ENCODE measurements at regions not wholly inside any gene's neighbourhood (a gene's known extent, or its start where the extent isn't known, plus 50 kb on each side); places are given as distances from the start of the nearest gene placed in this dataset.

DNA sequence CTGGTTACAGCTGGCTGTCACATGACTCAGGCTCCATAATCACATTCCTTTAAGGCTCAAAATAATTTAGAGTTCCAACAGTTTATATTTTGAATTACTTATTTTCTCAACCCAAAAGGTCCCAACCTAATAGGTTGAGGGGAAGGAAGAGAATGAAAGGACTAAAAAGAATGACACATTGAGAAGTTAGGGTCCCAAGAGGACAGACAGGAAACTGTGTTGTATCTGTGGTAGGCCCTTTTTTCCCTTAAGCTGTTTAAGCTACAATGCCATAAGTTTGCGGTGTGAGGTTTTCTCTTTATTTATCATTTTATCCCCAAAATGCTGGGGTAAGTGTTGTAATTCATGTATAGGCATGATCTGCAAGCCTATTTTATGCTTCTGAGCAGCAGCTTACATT is 290.2 kb downstream of the ZNF674 start:
- Histone ChIP-seq H4K20me1 (ENCODE audit: control insufficient read depth, insufficient read depth, insufficient read length) (no peaks in the 10 kb centered on the region), H4K8ac (replicated peaks; ENCODE audit: insufficient read length, low read depth, low read length) (no peak overlapping the region), H2AK5ac (ENCODE audit: insufficient read length, low read length) (no peak overlapping the region), H3K4me2 (ENCODE audit: insufficient read depth, insufficient read length, low read length) (no peak overlapping the region), H2BK20ac (ENCODE audit: low read depth, low read length, poor library complexity, severe bottlenecking) (no peak overlapping the region), H3K56ac (ENCODE audit: insufficient read length, low read depth, low read length) (no peak overlapping the region), H2BK5ac (ENCODE audit: insufficient read length, low read length) (no peak overlapping the region), H3K23me2 (ENCODE audit: insufficient read length, low read depth, low read length, poor library complexity, severe bottlenecking) (no peaks in the 10 kb centered on the region), H3K18ac (ENCODE audit: insufficient read length, low read depth, low read length) (no peak overlapping the region), H2AFZ (ENCODE audit: low read length) (no peak overlapping the region), H3K79me1 (ENCODE audit: insufficient read depth, low read depth, low read length, poor library complexity, severe bottlenecking) (no peaks in the 10 kb centered on the region), H3K9ac (ENCODE audit: extremely low read depth, insufficient read length, low read length) (no peak overlapping the region), H4K91ac (ENCODE audit: insufficient read length, low read depth, low read length) (no peak overlapping the region), H2BK120ac (ENCODE audit: low read depth, low read length, poor library complexity, severe bottlenecking) (no peak overlapping the region), H3T11ph (ENCODE audit: low read length) (no peak overlapping the region), H3K79me2 (ENCODE audit: insufficient read depth, low read length) (no peaks in the 10 kb centered on the region), H2BK12ac (ENCODE audit: insufficient read length, low read depth, low read length) (no peak overlapping the region), H3K23ac (ENCODE audit: insufficient read length, low read depth, low read length) (no peak overlapping the region), H4K5ac (ENCODE audit: insufficient read length, low read depth, low read length) (no peak overlapping the region), H3K27ac (ENCODE audit: insufficient read length, low read depth, low read length) (no peak overlapping the region), H3K9me3 (ENCODE audit: control insufficient read depth, low read depth, low read length) (no peaks in the 10 kb centered on the region), H3K4ac (ENCODE audit: low read depth, low read length) (no peak overlapping the region), H3K14ac (ENCODE audit: insufficient read depth, low read length) (no peak overlapping the region), H3K27me3 (ENCODE audit: insufficient read depth, low read length) (peaks cover 2% of the 10 kb centered on the region; the same call in 1 of the 2 replicates), H3K4me1 (ENCODE audit: insufficient read depth, low read length) (no peaks in the 10 kb centered on the region), H2BK15ac (ENCODE audit: low read depth, low read length) (no peak overlapping the region)
- no peak for DNase-seq
- TF ChIP-seq, protein P1, sequence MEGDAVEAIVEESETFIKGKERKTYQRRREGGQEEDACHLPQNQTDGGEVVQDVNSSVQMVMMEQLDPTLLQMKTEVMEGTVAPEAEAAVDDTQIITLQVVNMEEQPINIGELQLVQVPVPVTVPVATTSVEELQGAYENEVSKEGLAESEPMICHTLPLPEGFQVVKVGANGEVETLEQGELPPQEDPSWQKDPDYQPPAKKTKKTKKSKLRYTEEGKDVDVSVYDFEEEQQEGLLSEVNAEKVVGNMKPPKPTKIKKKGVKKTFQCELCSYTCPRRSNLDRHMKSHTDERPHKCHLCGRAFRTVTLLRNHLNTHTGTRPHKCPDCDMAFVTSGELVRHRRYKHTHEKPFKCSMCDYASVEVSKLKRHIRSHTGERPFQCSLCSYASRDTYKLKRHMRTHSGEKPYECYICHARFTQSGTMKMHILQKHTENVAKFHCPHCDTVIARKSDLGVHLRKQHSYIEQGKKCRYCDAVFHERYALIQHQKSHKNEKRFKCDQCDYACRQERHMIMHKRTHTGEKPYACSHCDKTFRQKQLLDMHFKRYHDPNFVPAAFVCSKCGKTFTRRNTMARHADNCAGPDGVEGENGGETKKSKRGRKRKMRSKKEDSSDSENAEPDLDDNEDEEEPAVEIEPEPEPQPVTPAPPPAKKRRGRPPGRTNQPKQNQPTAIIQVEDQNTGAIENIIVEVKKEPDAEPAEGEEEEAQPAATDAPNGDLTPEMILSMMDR (conservative IDR thresholded peaks at IDR 0.05) = no peak
- no peak overlapping the region for H3K4me3 Mint-ChIP-seq
- peaks cover 0 to 3% (median 0%) of the 10 kb centered on the region in 3 experiments; a peak in 2 of 7 replicates for H3K36me3 Mint-ChIP-seq (ENCODE audit: insufficient read depth in 1 of 3, low read depth in 3 of 3)
- H3K9me3 Mint-ChIP-seq = peaks cover 53 to 72% of the 10 kb centered on the region in 2 experiments
- WGBS (ENCODE audit: extremely low coverage, insufficient read length, low lambda C conversion rate) = no CpG with 5 or more reads among the region's 1 CpG
- H3K4me1 Mint-ChIP-seq = peaks cover 5 to 7% of the 10 kb centered on the region in 2 experiments
- no peak overlapping the region for H3K27ac Mint-ChIP-seq
- no peaks in the 10 kb centered on the region for H3K27me3 Mint-ChIP-seq (ENCODE audit: low read depth)
